ENCODE measurements at regions not wholly inside any gene's neighbourhood (a gene's known extent, or its start where the extent isn't known, plus 50 kb on each side); places are given as distances from the start of the nearest gene placed in this dataset.

GRCh38 chr5:44440186-44440585, 51.0 kb upstream of the FGF10 start:
- no peaks in the 10 kb centered on the region for H3K4me1 ChIP-seq (ENCODE audit: insufficient read depth, insufficient read length)
- H3K4me3 ChIP-seq (ENCODE audit: insufficient read length, low read depth) = no peak overlapping the region
- H3K9ac ChIP-seq (ENCODE audit: insufficient read length, low read depth) = no peak overlapping the region
- H3K27me3 ChIP-seq (ENCODE audit: insufficient read depth, insufficient read length) = no peaks in the 10 kb centered on the region
- no peaks in the 10 kb centered on the region for H3K36me3 ChIP-seq (ENCODE audit: insufficient read depth, insufficient read length, low read length)
- no peaks in the 10 kb centered on the region for H3K9me3 ChIP-seq (ENCODE audit: insufficient read depth, low read length)
- no peak for TF ChIP-seq YY1 (IDR thresholded peaks at IDR 0.05; ENCODE audit: insufficient read depth, insufficient read length)
- no peak for TF ChIP-seq SUZ12 (IDR thresholded peaks at IDR 0.05; ENCODE audit: extremely low read depth, insufficient read depth, insufficient read length)
- no peak for TF ChIP-seq ZNF274 (IDR thresholded peaks at IDR 0.05; ENCODE audit: low read depth, low read length)
- no peak for DNase-seq (ENCODE audit: low read depth, low spot score)
